GM18909 (cell line): ENCODE measurements at regions not wholly inside any gene's neighbourhood (a gene's known extent, or its start where the extent isn't known, plus 50 kb on each side); places are given as distances from the start of the nearest gene placed in this dataset.

Experiments
- ATAC-seq: cut with Tn5 transposase; IDR thresholded peaks from one replicate; pipeline ENCODE4 v1.9.1; 2021; ENCODE audit warnings: mild to moderate bottlenecking; ENCODE audit not compliant: unreplicated experiment, poor library complexity

DNA sequence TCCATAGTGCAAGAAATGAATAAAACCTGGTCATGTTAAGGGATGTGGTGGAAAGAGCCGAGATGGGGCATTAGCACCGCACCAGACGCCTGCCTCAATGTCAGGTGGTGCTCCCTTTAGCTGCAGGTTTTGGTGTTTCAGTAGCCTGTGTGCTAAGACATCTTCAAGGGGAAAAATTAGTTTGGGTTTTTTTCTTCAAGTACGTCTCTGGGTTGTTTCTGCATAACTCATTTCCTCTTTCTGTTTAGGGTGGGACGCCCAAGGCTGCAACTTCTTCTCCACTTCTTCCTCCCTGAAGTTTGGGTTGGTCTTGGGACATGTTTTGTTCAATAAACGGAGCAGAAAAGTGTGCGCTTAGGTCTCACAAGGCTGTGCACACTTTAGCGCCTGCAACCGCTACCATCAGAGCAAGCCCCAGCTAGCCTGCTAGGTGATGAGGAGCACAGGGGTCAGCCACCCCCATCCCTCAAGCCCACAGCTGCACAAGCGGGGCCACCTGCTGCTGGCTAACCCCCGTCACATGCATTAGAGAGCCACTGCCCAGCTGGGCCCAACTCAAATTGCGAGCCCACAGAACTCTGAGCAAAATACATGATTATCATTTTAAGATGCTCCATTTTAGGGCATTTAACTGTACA, 1495.7 kb downstream of the TBC1D22A start:
- ATAC-seq = no peak

DNA sequence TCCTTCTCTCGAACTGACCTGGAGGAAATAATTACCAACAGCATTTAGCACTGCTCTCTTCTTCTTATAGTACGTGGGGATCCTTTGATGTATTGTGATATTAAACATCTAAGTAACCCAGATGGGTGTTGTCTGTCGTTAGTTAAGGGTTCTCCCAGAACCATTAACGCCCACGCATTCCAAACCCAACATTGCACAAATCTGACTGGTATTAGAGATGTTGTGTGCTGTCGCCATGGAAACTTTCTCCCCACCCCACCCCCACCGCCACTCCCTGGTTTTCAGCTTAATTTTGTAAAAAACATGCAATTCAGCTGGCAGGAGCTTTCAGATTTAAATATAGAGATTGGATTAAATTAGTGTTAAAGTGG, 1495.2 kb downstream of the TBC1D22A start:
- ATAC-seq = no peak

DNA sequence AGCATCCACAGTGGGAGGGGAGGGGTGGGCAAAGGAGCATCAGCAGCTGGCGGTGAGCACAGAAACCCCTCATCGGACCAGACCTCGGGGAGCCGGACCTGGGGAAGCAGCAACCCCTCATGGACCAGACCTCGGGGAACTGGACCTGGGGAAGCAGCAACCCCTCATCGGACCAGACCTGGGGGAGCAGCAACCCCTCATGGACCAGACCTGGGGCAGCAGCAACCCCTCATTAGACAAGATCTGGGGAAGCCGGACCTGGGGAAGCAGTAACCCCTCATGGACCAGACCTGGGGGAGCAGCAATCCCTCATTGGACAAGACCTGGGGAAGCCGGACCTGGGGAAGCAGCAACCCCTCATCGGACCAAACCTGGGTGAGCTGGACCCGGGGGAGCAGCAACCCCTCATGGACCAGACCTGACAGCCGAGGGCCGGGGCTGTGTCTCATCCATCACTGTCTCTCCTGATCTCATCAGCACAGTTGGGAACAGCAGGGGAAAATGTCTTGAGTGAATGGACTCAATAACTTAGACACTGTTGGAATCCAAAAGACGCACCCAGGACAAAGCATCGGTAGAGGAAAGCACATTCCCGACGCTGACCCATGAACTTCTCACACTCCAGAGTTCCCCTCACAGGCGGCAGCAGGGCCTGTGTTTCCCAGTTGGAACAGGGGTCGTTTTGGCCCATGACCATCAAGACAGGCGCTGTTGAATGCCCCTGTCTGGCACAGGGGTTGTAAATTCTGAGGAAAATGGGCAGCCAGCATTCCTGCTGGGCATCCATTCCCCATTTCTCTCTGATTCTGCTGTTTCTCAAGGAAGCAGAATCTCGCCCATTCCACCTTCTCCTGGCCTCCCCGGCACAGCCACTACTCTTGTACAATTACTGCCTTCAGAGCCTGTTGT, 1494.6 kb downstream of the TBC1D22A start:
- ATAC-seq = no peak

DNA sequence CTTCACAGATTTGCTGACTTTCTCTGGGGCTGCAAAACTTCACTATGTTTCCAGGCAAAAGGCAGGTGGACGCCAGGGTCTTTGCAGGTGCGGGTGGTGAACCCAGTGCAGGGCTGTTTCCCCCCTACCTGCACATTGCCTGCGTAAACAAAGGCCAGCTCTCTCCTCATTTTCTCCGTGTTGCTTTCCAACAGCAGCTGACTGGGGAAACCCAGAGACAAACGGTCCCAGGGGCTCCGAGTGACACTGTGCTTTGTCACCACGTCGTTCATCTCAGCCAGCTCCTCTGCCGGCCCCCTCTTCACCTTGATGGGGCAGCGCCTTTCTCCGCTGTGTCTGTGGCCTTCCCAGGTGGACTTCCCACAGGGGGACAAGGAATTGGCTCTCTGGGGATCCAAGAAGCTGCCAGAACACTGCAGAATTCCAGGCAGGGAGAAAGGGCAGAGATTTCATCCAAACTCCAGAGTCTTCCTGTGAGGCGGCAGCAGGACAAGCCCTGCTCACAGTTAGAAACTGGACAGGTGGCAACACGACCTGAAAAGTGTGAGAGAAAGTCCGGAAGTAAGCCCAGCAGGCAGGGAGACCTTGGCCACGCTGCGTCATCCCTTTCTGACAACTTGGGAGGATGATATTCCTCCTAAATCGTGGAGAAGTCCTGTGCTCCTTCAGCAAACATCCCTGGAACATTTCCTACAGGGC, 1493.7 kb downstream of the TBC1D22A start:
- ATAC-seq = no peak

DNA sequence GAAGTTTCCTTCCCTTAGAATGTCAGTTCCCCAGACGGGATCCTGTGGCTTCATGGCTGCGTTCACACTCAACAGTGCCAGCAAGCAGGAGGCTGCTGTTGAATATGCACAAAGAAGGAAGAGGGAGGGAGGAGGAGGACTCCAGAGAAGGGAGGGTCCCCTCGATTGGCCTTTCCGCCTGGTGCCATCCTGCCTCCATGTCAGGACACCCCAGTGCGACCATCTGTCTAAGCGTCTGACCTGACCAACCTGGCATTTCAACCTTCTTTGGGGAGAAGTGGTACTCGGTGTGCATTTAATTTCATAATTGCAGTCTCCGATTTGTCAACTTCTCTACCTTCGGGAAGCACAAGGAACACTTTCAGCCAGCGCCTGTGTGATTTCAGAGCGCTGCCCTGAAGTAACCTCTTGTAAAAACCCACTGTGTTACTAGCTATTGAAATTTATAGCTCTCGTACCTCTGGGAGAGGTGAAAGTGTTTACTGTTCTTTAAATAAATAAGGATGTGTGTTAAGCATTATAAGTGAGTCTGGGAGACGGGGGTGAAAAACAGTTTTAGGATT, 1491.9 kb downstream of the TBC1D22A start:
- no peak for ATAC-seq

DNA sequence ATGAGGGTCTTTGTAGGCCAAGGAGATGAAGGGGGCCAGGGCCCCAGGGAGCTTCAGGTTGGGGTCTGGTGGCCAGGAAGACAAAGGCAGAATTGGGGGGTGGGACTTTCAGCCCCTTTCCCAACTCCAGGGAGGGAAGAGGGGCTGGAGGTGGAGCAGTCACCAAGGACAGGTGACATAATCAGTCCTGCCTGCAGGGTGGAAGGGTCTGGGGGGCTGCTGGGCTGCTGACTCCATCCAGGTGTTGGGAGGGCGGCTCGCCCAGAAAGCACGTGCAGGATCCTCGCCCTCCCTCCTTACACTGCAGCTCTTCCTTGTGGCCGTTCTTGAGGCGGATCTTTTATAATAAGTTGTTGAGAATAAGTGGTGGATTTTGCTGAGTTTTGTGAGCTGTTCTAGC, 1491.1 kb downstream of the TBC1D22A start:
- ATAC-seq = no peak

DNA sequence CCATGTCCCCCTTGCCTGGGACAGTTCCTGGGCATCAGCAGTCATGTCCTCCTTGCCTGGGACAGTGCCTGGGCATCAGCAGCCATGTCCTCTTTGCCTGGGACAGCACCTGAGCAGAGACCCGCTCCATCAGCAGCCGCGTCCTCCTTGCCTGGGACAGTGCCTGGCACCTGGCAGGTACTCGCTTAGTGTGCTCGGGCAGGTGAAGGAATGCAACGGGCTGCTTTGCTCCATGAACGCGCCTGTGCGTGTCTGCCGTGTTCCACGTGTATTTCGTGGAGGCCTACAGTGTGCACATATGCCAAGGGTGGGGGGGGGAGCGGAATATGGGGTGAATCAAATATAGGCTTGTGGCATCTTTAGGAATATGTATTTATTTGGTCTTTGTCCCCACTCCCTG, 1490.7 kb downstream of the TBC1D22A start:
- ATAC-seq = no peak

DNA sequence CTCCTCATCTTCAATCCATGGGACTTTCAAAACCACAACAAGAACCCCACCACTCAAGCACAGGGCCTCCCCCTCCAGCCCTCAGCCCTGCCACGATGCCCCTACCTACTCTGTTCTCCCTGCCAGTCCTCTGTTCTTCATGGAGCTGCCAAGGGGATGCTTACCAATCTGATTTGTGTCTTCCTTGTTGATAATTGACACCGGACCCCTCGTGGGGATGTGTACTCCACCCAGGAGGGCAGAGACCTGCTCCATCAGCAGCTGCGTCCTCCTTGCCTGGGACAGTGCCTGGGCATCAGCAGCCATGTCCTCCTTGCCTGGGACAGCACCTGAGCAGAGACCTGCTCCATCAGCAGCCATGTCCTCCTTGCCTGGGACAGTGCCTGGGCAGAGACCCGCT, 1489.2 kb downstream of the TBC1D22A start:
- no peak for ATAC-seq

DNA sequence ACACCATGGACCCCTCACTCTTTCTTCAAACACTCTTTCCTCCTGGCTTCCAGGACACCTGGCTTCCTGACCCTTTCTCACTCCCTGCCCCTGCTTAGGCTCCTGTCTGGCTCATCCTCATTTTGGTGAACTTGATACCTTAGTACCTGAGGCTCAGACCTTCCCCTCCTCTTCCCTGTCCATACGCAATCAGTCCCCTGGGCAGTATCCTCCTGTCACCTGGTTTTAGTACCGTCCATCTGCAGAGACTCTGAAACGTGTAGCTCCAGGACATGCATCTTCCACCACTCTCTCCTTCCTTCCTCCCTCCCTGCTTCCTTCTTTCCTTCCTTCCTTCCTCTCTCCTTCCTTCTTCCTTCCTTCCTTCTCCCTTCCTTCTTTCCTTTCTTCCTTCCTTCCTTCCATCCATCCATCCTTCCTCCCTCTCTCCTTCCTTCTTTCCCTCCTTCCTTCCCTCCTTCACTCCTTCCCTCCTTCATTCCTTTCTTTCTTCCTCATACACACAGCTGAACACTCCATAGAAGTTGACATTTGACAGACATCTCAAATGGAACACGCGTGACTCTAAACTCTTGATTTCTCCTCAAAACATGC, 1488.6 kb downstream of the TBC1D22A start:
- no peak for ATAC-seq

DNA sequence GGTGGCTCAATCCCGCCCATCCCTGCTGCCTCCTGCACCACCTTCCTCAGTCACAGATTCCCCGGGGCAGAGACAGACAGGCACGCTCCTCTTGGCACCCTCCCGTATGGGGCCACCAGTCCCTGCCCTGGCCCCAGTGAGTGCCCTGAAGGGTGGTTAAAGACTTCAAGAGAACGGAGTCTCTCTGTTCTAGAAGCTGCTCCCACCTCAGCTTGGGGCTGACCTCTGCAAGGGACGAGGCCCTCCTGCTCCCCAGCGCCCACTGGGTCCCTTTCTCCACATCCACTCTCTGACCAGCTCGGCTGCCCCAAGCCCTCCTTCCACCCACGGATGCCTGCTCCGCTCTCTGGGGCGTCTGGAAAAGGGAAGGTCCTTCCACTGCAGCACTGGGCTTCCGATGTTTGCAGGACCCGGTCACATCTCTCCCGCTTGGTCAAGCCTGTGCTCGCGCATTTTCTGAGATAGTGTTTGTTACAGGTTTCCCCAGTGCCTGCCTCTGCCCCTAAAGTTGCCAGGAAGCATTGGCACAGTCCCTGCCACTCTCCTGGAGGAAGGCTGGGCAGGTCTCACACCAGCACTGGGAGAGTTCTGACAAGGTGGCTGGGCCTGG, 1487.9 kb downstream of the TBC1D22A start:
- ATAC-seq = no peak

DNA sequence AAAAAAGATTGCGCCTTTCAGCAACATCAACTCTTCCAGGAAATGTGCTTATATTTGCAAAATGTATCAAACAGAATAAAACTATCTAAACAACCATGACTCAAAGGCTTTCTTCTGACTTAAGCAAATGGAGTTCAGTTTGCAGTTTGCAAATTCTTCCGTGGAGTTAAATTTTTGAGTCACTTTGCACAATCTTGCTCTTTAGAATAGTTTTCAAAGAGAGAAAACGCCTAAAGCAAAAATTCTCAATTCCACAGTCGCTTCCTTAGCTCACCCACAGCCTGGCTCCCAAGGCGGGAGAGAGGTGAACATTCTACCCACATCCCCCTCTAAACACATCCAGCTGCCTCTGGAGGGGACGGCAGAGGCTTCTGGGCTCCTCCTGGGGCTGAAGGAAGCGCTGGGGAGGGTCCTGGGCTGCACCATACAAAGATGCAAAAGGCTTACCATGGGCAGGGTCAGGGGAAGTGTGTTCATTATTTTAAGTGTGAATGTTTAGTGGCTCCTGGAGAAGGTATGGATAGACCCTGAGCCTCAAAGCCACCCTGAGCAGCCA, 1487.3 kb downstream of the TBC1D22A start:
- no peak for ATAC-seq

DNA sequence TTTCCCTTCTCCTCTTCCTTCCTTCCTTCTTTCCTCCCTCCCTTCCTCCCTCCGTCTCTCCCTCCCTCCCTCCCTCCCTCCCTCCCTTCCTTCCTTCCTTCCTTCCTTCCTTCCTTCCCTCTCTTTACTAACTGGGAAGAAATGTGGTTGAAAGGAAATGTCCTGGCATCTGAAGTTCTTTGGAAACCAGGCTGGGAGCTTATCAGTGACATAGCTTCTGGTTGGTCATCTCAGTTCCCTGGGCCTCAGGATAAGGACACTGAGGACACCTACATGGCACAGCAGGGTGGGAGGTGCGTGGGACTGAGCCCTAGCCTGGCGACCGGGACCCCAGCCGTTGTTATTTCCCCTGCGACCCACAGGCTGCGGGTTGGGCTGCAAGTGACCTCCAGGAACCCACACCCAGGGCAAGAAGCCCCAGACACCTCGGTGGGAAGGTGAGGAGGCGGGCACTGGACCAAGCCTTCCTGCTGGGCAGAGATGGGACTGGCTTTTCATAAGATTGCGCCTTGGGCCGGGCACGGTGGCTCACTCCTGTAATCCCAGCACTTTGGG, 1486.5 kb downstream of the TBC1D22A start:
- no peak for ATAC-seq

DNA sequence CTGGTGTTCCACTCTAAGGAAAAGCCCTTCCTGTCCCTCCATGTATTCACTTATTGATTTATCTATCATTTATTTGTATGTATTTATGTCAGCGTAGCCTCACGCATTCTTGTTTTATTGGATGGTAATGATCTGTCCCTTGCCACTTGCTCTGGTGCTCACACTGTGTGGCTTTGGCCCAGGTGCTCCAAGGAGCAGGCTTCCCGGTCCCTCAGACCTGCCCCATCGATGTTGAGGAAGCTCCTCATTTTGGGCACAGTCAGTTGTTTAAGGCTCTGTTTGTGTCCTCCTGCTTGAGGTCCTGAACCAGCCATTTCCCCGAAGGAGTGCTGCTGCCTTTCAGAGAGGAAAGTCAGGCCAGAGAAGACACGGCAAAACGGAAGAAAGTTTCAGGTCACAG, 1485.4 kb downstream of the TBC1D22A start:
- no peak for ATAC-seq

DNA sequence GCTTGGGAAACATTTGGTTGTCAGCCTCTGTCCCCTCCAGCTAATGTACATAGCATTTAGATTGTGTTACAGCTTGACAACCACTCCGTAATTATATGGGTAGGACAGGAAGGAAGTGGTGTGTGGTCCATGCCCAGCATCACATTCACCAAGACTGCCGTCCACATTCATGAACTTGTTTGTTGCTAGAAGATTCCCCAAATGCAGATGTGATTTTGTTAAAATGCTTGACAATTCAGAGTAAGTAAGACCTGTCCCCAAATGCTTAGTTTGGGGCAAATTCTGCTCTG, 1482.7 kb downstream of the TBC1D22A start:
- no peak for ATAC-seq

DNA sequence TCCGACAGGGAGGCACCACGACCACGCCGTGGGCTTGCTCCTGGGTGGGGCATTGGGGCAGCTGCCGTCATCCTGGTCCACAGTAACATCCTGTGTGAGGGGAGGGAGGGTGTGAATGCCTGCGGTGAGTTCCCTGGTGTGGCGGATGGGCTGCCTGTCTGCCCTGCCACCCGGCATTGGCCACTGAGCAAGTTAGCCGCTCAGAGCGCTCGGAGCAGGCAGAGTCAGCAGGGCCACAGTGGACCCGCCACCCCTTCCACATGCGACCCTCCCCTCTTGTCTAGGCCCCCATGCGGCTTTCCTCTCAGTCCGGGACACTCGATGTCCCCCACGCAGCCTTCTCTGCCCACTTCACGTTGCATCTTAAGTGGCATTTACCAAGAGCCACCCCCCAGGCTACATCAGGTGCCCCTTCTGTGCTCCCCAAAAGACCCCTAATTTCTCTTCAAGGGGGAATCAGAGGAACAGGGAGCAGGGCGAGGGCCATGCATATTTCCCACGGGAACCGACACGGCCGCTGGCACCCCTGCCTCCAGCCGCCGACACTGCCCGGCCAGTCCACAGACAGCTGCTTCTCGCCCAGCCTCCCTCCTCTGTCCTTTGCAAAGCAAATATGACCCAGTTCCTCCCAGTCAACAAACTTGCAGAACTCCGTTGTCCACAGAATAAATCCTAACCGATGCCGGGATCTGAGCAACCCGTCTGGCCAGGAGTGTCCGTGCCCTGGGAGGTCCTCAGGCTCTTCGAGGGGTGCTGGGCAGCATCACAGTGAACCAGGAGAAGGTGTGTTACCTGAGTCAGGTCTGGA, 1482.1 kb downstream of the TBC1D22A start:
- ATAC-seq = no peak

DNA sequence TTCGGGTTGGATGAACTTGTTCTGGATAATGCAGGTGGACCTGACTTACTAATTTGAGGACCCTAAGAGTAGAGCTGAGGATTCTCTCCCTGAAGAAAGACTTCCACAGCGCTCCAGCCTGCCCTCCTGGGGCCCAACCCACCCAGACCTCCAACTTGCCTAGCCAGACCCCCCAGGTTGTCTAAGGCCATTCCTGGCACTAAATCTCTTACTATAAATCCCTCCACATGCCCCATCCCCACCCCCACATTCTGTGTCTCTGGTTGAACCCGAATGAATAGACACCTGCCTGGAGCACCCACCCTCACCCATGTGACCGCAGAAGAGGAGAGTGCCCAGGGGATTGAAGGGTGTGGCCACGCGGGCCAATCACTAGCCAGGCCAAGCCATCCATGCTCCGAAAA, 1480.0 kb downstream of the TBC1D22A start:
- no peak for ATAC-seq

DNA sequence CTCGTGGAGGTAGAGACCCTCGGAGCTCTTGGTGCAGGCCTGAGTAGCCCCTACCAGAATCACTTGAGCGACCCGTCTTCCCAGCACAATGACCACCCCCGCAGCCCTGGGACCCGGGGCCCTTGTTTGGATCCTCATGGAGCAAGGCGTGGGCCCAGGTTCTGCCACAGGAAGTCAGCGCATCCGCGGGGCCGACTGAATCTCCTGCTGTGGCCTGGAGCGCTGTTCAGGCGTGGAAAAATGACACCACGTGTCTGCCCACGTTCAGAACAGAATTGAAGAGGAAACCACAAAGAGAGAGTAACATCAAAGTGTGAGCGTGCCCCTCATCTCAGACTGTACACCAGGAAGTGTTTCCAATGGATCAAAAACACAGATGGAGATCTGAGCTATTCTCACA, 1479.2 kb downstream of the TBC1D22A start:
- ATAC-seq = no peak

DNA sequence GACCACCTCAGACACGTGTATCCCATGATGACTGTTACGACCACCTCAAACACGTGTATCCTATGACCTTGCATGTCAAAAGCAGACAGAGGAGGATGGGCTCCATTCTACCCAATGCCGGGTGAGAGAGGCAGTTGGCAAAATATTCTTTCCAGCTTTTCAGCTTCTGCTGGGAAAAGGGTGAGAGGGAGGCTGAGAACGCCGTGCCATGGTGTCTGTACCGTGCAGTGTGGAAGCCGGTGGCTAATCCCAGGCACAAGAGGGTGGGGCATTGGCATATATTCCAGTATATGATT, 1478.4 kb downstream of the TBC1D22A start:
- no peak for ATAC-seq
